Gastrocnemius medialis (tissue), 4 donors: ENCODE measurements at regions not wholly inside any gene's neighbourhood (a gene's known extent, or its start where the extent isn't known, plus 50 kb on each side); places are given as distances from the start of the nearest gene placed in this dataset.

ENCODE experiments used
- POLR2A ChIP-seq, 2 donors: fragments of 450-650 bp; IDR thresholded peaks; one replicate each; pipeline ENCODE4 v1.6.1; 2017; ENCODE audit warnings: antibody characterized with exemption in 2 of 2, mild to moderate bottlenecking in 2 of 2, moderate library complexity in 2 of 2
- TF ChIP-seq, protein P1 (sequence below), 5 experiments: fragments of 450-650 bp in 3 of 5; fragments of 200-600 bp in 2 of 5; sonication (generic) in 2 of 5; IDR thresholded peaks in 4 of 5; conservative IDR thresholded peaks in 1 of 5; 1 replicate in 4 of 5; 2 replicates in 1 of 5; pipeline ENCODE4 v1.5.1; 2016 to 2019; ENCODE audit warnings: antibody characterized with exemption in 5 of 5, mild to moderate bottlenecking in 3 of 5, moderate library complexity in 3 of 5

DNA sequence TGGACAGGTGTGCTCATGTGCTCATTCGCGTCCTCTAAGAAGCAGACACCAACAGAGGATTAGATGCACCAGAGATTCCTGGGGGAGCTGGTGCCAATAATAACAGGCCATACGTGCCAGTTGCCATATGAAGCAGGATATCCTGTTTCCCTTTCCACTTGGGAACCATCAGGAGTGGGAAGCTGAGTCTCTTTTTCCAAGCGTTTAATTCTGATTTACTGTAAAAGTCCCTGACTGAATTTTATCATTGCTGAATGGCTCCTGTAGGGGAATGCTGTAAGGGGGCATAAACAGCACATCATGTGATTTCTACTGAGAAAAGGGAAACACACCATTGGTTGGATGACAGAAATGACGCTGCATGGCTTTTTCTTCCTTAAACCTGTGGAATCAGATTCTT lies 113.3 kb downstream of the IRF8 start:
- TF ChIP-seq, protein P1, sequence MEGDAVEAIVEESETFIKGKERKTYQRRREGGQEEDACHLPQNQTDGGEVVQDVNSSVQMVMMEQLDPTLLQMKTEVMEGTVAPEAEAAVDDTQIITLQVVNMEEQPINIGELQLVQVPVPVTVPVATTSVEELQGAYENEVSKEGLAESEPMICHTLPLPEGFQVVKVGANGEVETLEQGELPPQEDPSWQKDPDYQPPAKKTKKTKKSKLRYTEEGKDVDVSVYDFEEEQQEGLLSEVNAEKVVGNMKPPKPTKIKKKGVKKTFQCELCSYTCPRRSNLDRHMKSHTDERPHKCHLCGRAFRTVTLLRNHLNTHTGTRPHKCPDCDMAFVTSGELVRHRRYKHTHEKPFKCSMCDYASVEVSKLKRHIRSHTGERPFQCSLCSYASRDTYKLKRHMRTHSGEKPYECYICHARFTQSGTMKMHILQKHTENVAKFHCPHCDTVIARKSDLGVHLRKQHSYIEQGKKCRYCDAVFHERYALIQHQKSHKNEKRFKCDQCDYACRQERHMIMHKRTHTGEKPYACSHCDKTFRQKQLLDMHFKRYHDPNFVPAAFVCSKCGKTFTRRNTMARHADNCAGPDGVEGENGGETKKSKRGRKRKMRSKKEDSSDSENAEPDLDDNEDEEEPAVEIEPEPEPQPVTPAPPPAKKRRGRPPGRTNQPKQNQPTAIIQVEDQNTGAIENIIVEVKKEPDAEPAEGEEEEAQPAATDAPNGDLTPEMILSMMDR (IDR thresholded peaks at IDR 0.05 in 4 of 5, conservative IDR thresholded peaks at IDR 0.05 in 1 of 5) = no peak
- TF ChIP-seq POLR2A (IDR thresholded peaks at IDR 0.05) = no peak
